CD4-positive, CD25-positive, alpha-beta regulatory T cell (primary cell): ENCODE measurements at regions not wholly inside any gene's neighbourhood (a gene's known extent, or its start where the extent isn't known, plus 50 kb on each side); places are given as distances from the start of the nearest gene placed in this dataset.

Experiments
- ATAC-seq, 2 donors: fragments of 150-1000 bp; cut with Tn5 transposase; one replicate each; pipeline ENCODE4 v1.10.0; 2021; ENCODE audit warnings: low read depth in 2 of 2, moderate number of reproducible peaks in 2 of 2, moderate library complexity in 1 of 2
- DNase-seq, 3 donors: peaks; one replicate each; pipeline versions ENCODE4 v3.0.0 to v3.0.0-alpha.2; 2012 to 2022; ENCODE audit warnings: mixed read lengths in 1 of 3
- H3K27ac ChIP-seq: one replicate; pipeline ENCODE4 v1.7.0; 2013; ENCODE audit warnings: mild to moderate bottlenecking, low read length; ENCODE audit not compliant: insufficient read depth, poor library complexity, severe bottlenecking
- H3K27me3 ChIP-seq: one replicate; pipeline ENCODE4 v1.7.0; 2013; ENCODE audit warnings: low read length; ENCODE audit not compliant: control insufficient read depth, insufficient read depth
- H3K36me3 ChIP-seq: one replicate; pipeline ENCODE4 v1.7.0; 2013; ENCODE audit warnings: mild to moderate bottlenecking, low read length, moderate library complexity; ENCODE audit not compliant: control insufficient read depth, insufficient read depth
- H3K4me1 ChIP-seq: 2 replicates; pipeline ENCODE4 v1.7.0; 2013; ENCODE audit warnings: mild to moderate bottlenecking, low read length; ENCODE audit not compliant: insufficient read depth, control insufficient read depth, poor library complexity, severe bottlenecking
- H3K4me3 ChIP-seq: one replicate; pipeline ENCODE4 v1.7.0; 2013; ENCODE audit warnings: low read depth, mild to moderate bottlenecking, low read length, moderate library complexity
- H3K9me3 ChIP-seq, 2 experiments: 1 replicate in 1 of 2; 2 replicates in 1 of 2; pipeline ENCODE4 v1.7.0; 2013; ENCODE audit warnings: low read length in 2 of 2, mild to moderate bottlenecking in 1 of 2, moderate library complexity in 1 of 2; ENCODE audit not compliant: control insufficient read depth in 2 of 2
- H3K27ac Mint-ChIP-seq, 3 donors: one replicate each; pipeline ENCODE4 v1.8.0; 2020 to 2022; ENCODE audit warnings: mild to moderate bottlenecking in 3 of 3, mixed read lengths in 3 of 3, moderate library complexity in 2 of 3
- H3K27me3 Mint-ChIP-seq: one replicate; pipeline ENCODE4 v1.8.0; 2022; ENCODE audit warnings: mild to moderate bottlenecking, mixed read lengths
- H3K36me3 Mint-ChIP-seq: one replicate; pipeline ENCODE4 v1.8.0; 2020; ENCODE audit warnings: mixed read lengths
- H3K4me1 Mint-ChIP-seq, 4 donors: one replicate each; pipeline ENCODE4 v1.8.0; 2020 to 2022; ENCODE audit warnings: mixed read lengths in 4 of 4, mild to moderate bottlenecking in 1 of 4
- H3K4me3 Mint-ChIP-seq, 4 donors: one replicate each; pipeline ENCODE4 v1.8.0; 2020 to 2022; ENCODE audit warnings: mild to moderate bottlenecking in 4 of 4, mixed read lengths in 4 of 4, moderate library complexity in 3 of 4
- H3K9me3 Mint-ChIP-seq, 7 donors: one replicate each; pipeline ENCODE4 v1.8.0; 2020 to 2022; ENCODE audit warnings: mixed read lengths in 7 of 7, mild to moderate bottlenecking in 3 of 7, moderate library complexity in 2 of 7

DNA sequence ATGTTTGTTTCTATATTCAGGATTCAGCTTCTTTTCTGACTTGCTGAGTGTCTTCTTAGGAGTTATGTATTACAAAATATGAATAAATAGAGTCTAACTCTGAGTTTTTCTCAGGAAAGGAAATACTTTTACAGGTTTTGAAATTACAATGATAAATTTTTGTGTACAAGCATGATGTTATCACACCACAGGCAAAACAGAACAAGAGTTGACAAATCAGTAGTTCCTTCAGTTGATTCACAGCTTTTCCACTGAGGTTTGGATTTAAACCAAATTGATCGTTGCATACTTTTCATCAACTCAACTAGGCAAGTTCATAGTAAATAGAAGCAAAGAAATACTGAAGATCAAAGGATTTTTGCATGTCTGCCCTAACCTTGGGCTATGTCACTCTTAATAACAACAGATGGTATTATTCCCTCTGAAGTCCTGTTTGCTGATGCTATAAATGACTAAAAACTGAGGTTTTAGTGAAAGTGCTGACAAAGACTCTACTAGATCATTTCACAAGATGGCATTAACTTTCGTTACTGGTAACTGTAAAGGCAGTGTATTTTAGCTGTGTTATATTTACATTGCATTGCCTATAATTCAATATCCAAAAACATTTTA, 520.2 kb downstream of the FLRT2 start:
- H3K9me3 Mint-ChIP-seq: peaks cover 0 to 4% (median 0%) of the 10 kb centered on the region in 7 donors
- no peak overlapping the region for H3K27ac Mint-ChIP-seq
- no peaks in the 10 kb centered on the region for H3K27me3 ChIP-seq
- no peak overlapping the region for H3K27ac ChIP-seq
- peaks cover 0 to 4% (median under 1%) of the 10 kb centered on the region in 4 donors for H3K4me1 Mint-ChIP-seq
- ATAC-seq: no peak
- H3K4me3 ChIP-seq: no peak overlapping the region
- H3K4me3 Mint-ChIP-seq: no peak overlapping the region
- no peaks in the 10 kb centered on the region for H3K9me3 ChIP-seq
- H3K36me3 ChIP-seq: no peaks in the 10 kb centered on the region
- H3K36me3 Mint-ChIP-seq: peaks cover 5% of the 10 kb centered on the region
- H3K27me3 Mint-ChIP-seq: no peaks in the 10 kb centered on the region
- no peaks in the 10 kb centered on the region for H3K4me1 ChIP-seq
- no peak for DNase-seq

DNA sequence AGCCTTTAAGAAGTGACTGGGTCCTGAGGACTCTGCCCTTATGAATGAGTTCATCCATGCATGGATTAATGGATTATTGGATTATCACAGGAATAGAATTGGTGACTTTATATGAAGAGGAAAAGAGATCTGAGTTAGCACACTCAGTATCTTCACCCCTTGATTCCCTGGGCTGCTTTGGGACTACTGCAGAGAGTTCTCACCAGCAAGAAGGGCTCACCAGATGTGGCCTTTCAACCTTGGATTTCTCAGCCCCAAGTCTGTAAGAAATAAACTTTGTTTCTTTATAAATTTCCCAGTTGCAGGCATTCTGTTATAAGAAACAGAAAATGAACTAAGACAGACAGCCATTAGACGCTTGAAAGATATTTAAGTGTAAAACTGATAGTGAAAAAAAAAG, 509.2 kb downstream of the FLRT2 start:
- no peaks in the 10 kb centered on the region for H3K27me3 Mint-ChIP-seq
- peaks cover 0 to 11% (median 2%) of the 10 kb centered on the region in 7 donors for H3K9me3 Mint-ChIP-seq
- H3K36me3 Mint-ChIP-seq: no peaks in the 10 kb centered on the region
- H3K36me3 ChIP-seq: no peaks in the 10 kb centered on the region
- no peaks in the 10 kb centered on the region for H3K4me1 ChIP-seq
- no peak overlapping the region for H3K27ac ChIP-seq
- H3K4me1 Mint-ChIP-seq: peaks cover 0 to 5% (median 0%) of the 10 kb centered on the region in 4 donors
- H3K9me3 ChIP-seq: no peaks in the 10 kb centered on the region
- no peak overlapping the region for H3K4me3 ChIP-seq
- ATAC-seq (no peak), DNase-seq (no peak)
- H3K27ac Mint-ChIP-seq: no peak overlapping the region
- H3K27me3 ChIP-seq: no peaks in the 10 kb centered on the region
- no peak overlapping the region for H3K4me3 Mint-ChIP-seq

DNA sequence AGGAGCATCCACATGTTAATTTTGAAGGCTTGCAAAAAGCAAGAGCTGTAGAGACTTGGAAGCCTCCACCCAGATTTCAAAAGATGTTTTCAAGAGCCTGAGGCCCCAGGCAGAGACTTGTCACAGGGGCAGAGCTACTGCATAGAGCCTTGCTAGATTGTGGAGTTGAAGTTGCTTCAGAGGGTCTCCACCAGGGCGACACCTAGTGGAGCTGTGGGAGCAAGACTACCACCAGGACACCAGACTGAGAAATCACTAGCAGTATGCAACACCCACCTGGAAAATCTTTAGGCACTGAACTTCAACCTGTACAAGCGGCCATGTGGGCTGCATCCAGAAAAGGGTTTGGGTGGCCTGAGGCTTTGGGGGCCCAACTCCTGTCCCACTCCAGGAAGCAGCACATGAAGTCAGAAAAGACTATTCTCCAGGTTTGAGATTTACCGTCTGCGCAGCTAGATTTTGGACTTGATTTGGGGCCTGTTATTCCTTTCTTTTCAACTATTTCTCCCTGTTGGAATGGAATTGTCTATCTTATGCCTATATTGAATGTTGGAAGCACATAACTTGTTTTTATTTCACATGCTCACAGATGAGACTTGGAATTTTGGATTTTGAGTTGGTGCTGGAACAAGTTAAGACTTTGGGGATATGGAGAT, 508.6 kb downstream of the FLRT2 start:
- DNase-seq: peak in 2 of 3 donors; percentile 11 to 63
- peaks cover 0 to 11% (median 0%) of the 10 kb centered on the region in 7 donors for H3K9me3 Mint-ChIP-seq
- H3K27me3 Mint-ChIP-seq: no peaks in the 10 kb centered on the region
- Histone ChIP-seq H3K27ac (no peak overlapping the region), H3K27me3 (no peaks in the 10 kb centered on the region), H3K36me3 (no peaks in the 10 kb centered on the region), H3K4me1 (no peaks in the 10 kb centered on the region), H3K4me3 (no peak overlapping the region), H3K9me3 (no peaks in the 10 kb centered on the region)
- peak in 1 of 2 donors; percentile 52 for ATAC-seq
- H3K36me3 Mint-ChIP-seq: no peaks in the 10 kb centered on the region
- no peak overlapping the region for H3K27ac Mint-ChIP-seq
- H3K4me3 Mint-ChIP-seq: no peak overlapping the region
- H3K4me1 Mint-ChIP-seq: peaks cover 0 to 5% (median 0%) of the 10 kb centered on the region in 4 donors

DNA sequence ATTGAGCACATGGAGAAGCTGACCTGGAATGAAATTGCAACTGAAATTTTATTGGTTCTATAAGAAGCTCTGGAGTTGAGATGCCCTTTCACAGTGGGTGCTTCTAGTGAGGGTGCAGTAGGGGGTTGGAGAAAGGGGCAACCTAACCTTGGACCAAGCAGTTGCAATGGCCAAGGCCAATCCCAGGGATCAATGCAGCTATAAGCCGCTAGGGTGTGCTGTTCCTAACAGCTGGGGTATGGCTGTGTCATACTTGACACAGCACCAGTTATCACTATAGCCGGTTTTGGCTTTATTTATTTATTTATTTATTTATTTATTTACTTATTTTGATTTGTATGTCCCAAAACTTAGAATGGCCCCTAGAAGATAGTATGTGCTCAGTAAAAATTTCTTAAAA, 505.9 kb downstream of the FLRT2 start:
- Mint-ChIP-seq H3K4me1 (peaks cover 0 to 18% (median 6%) of the 10 kb centered on the region in 4 donors), H3K27me3 (no peaks in the 10 kb centered on the region), H3K9me3 (no peaks in the 10 kb centered on the region), H3K4me3 (no peak overlapping the region), H3K36me3 (no peaks in the 10 kb centered on the region), H3K27ac (no peak overlapping the region)
- H3K27me3 ChIP-seq: no peaks in the 10 kb centered on the region
- H3K36me3 ChIP-seq: no peaks in the 10 kb centered on the region
- no peaks in the 10 kb centered on the region for H3K4me1 ChIP-seq
- no peak overlapping the region for H3K4me3 ChIP-seq
- ATAC-seq (no peak), DNase-seq (peak in 1 of 3 donors; percentile 4)
- H3K9me3 ChIP-seq: no peaks in the 10 kb centered on the region
- H3K27ac ChIP-seq: no peak overlapping the region

DNA sequence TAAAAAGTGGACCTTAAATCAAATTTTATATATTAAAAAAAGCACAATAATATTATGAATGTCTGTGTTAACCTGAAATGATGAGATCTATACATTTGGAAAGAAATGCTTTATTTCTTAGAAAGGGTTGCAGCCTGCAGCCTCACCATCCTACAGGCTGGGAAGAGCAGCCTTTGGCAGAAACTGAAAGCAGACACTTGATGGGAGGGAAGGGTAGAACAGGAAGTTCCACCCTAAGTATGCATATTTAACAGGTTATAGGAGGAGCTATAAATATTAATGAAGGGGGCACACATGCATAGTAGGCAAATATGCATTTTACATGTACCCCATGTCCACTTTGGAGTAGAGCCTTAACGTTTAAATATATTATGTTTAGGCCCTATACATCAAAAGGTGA, 498.0 kb downstream of the FLRT2 start:
- peaks cover 0 to 2% of the 10 kb centered on the region in 2 experiments for H3K9me3 ChIP-seq
- H3K4me1 ChIP-seq: no peaks in the 10 kb centered on the region
- no peaks in the 10 kb centered on the region for H3K27me3 ChIP-seq
- H3K36me3 ChIP-seq: no peaks in the 10 kb centered on the region
- peaks cover 0 to 14% (median 0%) of the 10 kb centered on the region in 7 donors for H3K9me3 Mint-ChIP-seq
- H3K27ac ChIP-seq: no peak overlapping the region
- H3K4me1 Mint-ChIP-seq: peaks cover 6 to 30% (median 11%) of the 10 kb centered on the region in 4 donors
- no peak overlapping the region for H3K27ac Mint-ChIP-seq
- ATAC-seq (no peak), DNase-seq (no peak)
- H3K36me3 Mint-ChIP-seq: no peaks in the 10 kb centered on the region
- no peaks in the 10 kb centered on the region for H3K27me3 Mint-ChIP-seq
- no peak overlapping the region for H3K4me3 Mint-ChIP-seq
- no peak overlapping the region for H3K4me3 ChIP-seq

DNA sequence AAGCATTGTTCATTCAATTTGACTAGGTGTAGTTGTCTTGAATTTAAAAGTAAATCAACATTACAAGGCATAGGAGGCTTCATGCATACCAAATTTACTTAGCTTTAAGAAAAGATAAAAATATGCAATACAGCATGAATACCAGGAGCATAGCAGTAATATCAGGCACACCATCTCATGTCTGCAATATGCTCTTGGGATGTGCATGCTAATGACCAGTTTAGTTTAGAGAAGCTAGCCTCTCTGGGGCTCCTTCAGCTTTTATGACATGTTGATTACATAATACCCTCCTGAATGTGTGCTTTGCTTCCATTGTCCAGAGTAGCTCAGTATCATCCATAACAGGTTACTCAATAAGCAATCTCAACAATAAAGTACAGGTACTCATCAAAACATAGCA, 497.2 kb downstream of the FLRT2 start:
- H3K27ac ChIP-seq: no peak overlapping the region
- no peaks in the 10 kb centered on the region for H3K27me3 ChIP-seq
- DNase-seq (no peak), ATAC-seq (no peak)
- H3K4me1 ChIP-seq: no peaks in the 10 kb centered on the region
- peaks cover 0 to 2% of the 10 kb centered on the region in 2 experiments for H3K9me3 ChIP-seq
- Mint-ChIP-seq H3K4me3 (peak overlapping the region in 1 of 4 donors; percentile 27), H3K36me3 (no peaks in the 10 kb centered on the region), H3K27me3 (no peaks in the 10 kb centered on the region), H3K9me3 (peaks cover 0 to 14% (median 0%) of the 10 kb centered on the region in 7 donors), H3K27ac (no peak overlapping the region), H3K4me1 (peaks cover 2 to 29% (median 10%) of the 10 kb centered on the region in 4 donors)
- H3K36me3 ChIP-seq: no peaks in the 10 kb centered on the region
- no peak overlapping the region for H3K4me3 ChIP-seq

DNA sequence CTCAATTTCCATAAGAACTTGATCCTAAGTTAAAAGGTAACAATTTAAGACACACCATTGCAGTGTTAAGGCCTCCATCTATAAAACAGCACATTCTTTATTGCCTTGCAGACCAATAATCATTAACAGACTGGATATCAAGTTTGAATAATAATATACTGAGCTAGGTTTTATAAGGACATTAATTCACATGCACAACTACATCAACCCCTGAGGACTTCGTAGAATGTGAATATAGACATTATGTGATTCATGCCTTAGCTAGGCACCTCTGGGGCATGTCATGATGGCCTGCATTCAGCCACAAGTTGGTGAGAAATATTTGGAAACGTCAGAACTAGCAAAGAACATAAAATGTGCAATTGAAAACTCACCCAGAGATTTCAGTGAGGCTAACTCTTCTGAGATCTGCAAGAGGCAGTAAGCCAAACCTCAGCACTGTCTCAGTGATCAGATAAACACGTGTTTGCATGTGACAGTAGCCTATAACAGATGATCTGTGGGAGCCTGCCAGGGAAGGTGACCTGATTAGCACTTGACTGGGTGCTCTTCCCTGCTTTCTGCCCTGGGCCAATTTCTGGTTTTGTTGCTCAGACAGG, 492.2 kb downstream of the FLRT2 start:
- H3K36me3 ChIP-seq: no peaks in the 10 kb centered on the region
- H3K27ac Mint-ChIP-seq: no peak overlapping the region
- H3K27me3 ChIP-seq: no peaks in the 10 kb centered on the region
- no peak overlapping the region for H3K4me3 Mint-ChIP-seq
- ATAC-seq: no peak
- H3K27ac ChIP-seq: no peak overlapping the region
- no peaks in the 10 kb centered on the region for H3K9me3 ChIP-seq
- H3K27me3 Mint-ChIP-seq: no peaks in the 10 kb centered on the region
- peaks cover 0 to 14% (median 5%) of the 10 kb centered on the region in 7 donors for H3K9me3 Mint-ChIP-seq
- no peaks in the 10 kb centered on the region for H3K36me3 Mint-ChIP-seq
- H3K4me1 ChIP-seq: no peaks in the 10 kb centered on the region
- DNase-seq: no peak
- no peak overlapping the region for H3K4me3 ChIP-seq
- peaks cover 0 to 2% (median 0%) of the 10 kb centered on the region in 4 donors for H3K4me1 Mint-ChIP-seq
